Fibroblast of skin of back (primary cell): ENCODE measurements at regions not wholly inside any gene's neighbourhood (a gene's known extent, or its start where the extent isn't known, plus 50 kb on each side); places are given as distances from the start of the nearest gene placed in this dataset.
"Not testable (repeated sequence)": the region's sequence is repeated elsewhere in the genome, so short reads cannot be mapped to it uniquely, and the experiment has no call there.

ENCODE experiments used
- DNase-seq: peaks from one replicate; pipeline ENCODE4 v3.0.0-alpha.2; 2013

DNA sequence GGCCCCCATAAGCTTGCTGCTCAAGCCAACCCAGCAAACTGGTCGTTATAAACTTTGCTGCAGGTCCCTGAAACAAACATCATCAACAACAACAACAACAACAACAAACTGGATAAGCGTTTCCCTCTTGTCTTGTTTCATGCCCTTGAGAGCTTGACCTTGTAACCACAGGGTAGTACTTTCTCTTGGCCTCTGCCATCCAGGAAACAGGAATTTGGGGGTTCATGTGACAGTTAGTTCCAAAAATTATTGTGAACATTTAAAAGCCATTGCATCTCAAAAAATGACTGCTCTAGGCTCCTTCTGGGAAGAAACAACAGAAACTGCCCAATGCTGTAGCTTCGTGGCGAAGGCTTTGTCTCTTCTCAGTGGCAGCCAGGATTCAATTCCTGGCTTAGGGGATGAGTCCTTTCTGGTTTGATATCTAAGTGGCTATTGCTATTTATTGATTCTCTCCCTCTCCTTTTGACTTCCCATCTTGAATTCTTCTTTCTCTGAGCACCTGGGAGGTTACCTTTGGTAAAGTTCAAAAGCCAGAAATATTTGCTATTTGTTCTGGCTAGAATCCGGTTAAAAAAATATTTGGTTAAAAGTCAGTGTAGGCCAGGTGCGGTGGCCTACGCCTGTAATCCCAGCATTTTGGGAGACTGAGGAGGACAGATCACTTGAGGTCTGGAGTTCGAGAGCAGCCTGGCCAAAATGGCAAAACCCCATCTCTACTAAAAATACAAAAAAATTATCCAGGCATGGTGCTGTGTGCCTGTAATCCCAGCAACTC lies 52.0 kb upstream of the CPM start:
- DNase-seq = no peak

DNA sequence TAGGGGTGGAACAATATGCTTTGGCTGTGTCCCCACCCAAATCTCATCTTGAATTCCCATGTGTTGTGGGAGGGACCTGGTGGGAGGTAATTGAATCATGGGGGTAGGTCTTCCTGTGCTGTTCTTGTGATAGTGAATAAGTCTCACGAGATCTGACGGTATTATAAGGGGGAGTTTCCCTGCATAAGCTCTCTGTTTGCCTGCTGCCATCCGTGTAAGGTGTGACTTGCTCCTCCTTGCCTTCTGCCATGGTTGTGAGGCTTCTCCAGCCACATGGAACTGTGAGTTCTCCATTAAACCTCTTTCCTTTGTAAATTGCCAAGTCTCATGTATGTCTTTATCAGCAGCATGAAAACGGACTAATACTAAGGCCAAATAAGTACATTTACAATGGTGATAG lies 64.6 kb upstream of the CPM start:
- DNase-seq = not testable (repeated sequence)

GRCh38 chr12:68998041-68998440 lies 65.1 kb upstream of the CPM start:
- no peak for DNase-seq

DNA sequence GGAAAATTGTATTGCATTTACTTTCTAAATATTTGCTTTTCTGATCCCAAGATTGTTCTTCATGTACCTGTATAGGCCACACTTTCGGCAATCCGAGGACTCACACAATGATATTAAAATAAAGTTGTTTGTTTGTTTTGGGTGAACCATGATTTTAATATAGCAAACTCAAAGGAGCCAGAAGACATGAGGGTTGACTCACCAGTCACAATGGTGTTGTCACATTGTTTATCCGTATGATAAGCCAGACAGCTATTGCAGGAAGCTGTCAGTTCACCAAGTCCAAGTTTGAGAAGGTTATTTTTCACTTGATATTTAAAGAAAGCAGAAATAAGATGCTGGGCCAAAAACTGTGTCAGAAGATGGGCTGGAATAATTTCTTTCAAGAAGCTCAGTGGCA lies 67.1 kb upstream of the CPM start:
- DNase-seq = peak; percentile 27

DNA sequence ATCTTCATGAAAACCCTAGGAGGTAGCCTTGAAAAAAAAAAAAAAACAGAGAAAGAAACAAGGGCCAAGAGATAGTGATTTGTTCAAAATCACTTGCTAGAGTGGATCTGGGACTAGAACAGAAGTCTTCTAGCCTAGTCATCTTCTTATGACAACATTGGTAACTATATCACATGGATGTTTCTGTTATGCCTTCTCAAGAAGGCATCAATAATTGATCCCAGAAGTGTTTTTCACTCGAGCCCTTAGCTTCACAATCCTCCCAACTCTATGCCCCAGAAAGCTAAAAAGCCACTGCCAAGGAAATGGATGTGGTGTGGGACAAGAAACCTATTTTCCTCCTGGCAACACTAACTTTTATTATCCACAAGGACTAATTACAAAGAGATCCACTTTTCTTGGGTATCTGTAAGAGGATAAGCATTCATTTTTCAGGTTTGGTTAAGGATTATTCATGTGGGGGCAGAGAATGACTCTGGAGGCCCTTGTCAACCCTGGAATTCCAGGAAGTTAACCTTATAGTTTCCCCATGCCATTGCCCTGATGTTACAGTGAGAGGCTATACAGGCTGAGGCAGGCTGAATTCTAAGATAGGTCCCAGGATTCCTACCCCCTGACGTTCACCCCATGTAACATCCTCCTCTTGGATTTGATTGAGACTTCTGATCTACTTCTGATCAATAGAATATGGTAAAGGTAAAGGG lies 67.7 kb upstream of the CPM start:
- DNase-seq = peak; percentile 68

DNA sequence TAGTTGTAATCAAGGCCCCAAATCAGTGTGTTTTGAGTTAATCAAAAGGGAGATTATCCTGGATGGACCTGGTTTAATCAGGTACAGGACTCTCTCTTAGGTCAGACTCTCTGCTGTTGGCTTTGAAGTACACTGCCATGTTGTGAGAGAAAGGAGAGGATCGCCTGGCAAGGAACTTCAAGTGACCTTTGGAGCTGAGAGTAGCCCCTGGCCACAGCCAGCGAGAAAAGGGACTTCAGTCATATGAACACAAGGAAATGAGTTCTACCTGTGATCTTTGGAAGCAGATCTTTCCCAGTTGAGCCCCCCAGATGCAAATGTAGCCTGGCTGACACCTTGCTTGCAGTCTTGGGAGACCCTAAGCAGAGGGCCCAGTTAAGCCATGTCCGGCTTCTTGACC lies 68.3 kb upstream of the CPM start:
- DNase-seq = no peak

DNA sequence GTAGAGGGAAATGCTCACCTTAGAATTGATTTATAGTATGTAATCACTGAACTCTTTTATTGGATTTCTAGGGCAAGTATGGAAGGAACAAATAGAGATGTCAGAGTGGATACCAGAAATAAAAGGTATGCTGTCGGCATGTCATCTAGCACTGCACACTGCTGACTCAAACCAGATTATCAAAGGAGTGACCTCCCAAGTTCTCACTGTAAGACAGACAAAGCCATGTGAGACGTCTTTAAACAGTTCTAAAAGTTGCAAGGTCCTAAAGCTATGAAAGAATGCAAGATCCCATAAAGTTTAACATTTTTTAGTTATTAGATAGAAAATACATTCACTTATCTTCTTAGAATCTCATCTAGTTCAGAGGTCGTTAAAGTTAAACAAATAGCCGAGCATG lies 70.0 kb upstream of the CPM start:
- peak; percentile 12 for DNase-seq

DNA sequence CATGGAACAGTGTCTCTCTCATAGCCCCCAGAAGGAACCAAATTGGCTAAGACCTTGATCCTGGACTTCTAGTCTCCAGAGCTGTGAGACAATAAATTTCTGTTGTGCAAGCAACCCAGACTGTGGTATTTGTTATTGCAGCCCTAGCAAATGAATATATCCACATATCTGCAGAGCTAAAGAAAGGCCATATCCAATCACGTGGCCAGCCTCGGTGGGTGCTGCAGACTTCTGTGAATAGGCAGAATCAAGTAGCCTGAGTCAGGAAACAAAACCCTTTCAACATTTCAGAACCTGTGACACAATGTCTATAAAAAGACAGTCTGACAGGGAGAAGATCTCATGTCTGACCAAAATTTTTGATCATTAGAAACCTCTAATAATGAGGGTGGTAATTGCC lies 71.0 kb upstream of the CPM start:
- DNase-seq = no peak

DNA sequence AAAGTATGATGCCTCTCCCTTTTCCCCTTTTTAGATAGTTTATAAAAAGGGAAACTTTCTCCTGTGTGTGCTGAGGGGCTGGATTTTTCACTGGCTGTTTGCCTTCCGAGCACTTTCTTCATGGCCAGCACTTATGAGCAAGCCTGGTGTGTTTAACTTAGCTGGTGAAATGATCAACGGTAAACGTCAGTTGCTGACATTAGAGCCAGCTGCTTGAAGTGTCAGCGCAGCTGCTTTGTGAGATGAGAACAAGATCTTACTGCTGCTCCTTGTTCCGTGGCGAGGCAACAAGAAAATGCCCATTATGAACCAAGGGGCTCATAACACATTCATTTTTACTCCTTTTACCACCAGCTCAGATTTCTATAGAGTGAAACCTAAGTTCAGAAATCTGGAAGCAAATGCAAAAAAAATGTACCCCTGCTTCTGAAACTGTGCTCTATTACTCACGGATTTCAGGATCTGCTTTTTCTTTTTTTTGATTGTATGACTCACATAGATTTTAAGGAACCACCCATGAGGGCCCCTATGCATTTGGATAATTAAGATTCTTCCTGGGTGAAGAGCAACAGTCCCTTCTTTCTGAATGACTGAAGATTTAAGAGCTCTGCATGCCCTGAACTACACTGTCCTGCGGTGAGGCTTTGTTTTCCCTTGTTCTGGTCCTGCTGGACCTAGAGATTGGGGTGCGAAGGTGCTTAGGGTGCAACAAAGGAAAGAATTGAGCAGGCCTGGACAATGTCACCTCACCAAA lies 74.3 kb upstream of the CPM start:
- DNase-seq = peak; percentile 73

- DNase-seq = peak; percentile 18
Observed at GRCh38 chr12:69007855-69008351, 74.9 kb upstream of the CPM start.

DNA sequence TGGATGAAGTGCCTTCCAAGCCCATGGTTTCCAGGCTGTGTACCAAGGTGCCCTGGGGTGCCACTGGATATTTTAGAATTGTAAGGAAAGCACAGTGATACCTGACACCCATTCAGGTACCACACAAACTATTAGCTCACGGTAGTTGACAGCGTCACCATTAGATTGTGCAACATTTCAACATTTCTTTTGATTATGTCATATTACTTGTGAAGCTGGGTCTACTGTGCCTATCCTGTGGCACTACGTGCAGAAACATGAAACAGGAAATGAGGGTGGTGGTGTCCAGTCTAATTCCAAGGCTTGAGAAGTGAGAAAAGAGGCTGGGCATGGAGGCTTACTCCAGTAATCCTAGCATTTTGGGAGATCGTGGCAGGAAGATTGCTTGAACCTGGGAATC lies 75.5 kb upstream of the CPM start:
- peak; percentile 12 for DNase-seq

DNA sequence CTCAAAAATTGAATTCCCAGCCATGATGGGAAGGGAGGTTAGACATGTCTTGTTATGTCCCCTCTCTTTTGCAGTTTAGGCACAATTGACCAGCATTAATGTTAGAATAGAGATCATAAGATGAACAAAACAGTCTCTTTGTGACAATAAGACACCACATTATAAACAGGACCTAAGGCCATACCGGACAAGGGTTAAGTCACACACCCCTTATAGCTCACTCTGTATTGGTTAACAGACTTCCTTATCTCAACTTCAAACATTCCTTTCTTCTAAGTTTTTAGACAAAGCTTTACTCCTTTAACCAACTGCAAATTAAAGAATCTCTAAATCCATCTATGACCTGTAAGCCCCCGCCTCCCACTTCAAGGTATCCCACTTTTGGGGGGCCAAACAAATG lies 81.1 kb upstream of the CPM start:
- DNase-seq = no peak

DNA sequence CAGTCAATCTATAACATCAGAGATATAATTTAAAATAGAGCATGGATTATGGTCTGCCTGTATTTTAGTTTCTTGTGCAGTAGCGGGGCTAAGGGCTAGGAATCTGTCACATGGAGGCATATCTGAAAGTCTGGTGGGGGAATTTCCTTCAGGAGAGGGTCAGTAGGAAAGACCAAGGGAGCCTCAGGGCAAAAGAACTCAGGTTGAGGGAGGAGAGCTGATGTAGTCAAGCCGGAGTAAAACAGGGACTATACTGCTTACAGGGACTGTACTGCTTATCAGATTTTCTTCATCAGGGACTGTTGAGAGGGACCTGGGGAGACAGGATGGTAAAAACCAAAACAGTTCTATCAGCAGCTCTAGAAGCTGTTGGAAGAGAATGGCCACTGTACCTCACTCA lies 82.0 kb upstream of the CPM start:
- DNase-seq = no peak

DNA sequence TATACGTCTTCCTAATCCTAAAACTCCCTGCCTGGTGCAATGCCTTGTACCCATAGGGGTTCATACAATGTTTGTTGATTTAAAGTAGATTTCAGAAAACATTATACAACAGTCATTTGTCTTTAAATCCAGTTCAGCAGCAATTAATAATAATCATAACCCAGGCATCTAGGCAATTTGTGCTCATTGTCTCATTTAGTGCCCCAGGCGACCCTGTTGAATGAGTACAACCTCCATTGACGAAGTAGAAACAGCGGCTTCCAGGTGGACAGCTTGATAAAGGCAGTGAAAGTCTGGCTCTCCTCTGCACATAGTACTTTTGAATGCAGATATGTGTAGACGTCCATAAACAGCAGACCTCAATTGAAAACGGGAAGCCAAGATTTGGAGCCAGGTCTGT lies 82.9 kb upstream of the CPM start:
- DNase-seq = no peak

DNA sequence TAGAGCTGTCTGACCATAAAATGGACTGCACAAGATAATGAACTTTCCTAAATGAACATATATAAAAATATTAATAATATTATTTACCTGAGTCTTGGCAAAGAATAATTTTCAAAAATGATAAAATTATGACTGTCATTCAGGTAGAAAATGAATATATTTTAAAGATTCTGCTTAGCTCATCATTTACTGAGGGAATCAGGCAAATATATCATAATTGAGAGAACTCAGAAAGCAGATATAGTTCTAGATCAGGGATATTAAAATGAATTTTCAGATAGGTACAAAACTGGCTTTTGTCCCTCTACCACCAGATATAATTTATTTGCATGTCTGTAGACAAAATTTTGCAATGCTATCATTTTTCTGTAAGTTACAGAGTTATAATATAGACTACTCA lies 86.1 kb upstream of the CPM start:
- DNase-seq = no peak

DNA sequence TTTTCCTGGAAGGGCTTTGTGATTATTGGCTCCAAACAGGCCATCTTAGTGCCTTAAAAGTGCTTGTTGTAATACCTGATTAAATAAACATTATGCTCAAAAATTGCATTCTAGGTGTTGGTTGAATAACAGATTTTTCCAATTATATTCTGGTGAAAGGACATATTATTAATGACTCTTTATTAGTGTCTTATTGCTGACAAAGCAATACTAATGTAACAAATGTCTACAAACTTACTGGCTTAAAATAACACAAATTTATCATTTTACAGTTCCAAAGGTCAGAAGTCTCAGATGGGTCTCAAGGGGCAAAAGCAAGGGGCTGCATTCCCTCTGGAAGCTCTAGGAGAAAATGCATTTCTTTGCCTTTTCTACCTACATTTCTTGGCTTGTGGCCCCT lies 86.9 kb upstream of the CPM start:
- no peak for DNase-seq

GRCh38 chr12:69022674-69023073 lies 89.7 kb upstream of the CPM start:
- no peak for DNase-seq

- DNase-seq = no peak
Observed at GRCh38 chr12:69023840-69024239, 90.9 kb upstream of the CPM start.

DNA sequence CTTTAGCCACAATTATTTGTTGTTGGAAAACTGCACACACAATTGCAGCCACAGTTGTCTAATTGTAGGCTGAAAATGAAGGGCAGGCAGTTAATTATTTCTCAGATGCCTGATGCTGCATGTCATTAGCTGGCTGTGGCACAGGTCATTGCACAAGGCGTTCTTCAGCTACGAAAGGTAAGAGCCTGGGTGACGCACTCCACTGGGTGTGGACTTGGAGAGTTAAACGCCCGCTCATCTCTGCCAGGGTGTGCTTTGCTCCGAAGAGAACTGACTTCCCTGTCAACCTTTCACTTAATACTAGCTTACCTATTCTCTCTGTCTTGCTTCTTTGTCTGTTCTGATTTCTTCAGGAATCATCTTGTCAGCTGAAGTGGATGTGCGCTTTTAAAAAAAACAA lies 91.4 kb upstream of the CPM start:
- DNase-seq = no peak

GRCh38 chr12:69024907-69025306 lies 91.9 kb upstream of the CPM start:
- DNase-seq = peak; percentile 26

GRCh38 chr12:69026336-69026735 lies 93.4 kb upstream of the CPM start:
- DNase-seq = no peak

- peak; percentile 70 for DNase-seq
Observed at GRCh38 chr12:69027411-69027881, 94.5 kb upstream of the CPM start.
